ENCODE measurements at regions not wholly inside any gene's neighbourhood (a gene's known extent, or its start where the extent isn't known, plus 50 kb on each side); places are given as distances from the start of the nearest gene placed in this dataset.

GRCh38 chr20:48419173-48419572, 408.6 kb downstream of the PREX1 start:
- DNase-seq (ENCODE audit: insufficient read length), result no peak
- no peak for FAIRE-seq
- TF ChIP-seq POLR2AphosphoS5 (IDR thresholded peaks at IDR 0.05; ENCODE audit: low read depth, low read length) (no peak), TAF1 (IDR thresholded peaks at IDR 0.05; ENCODE audit: borderline replicate concordance, low read depth, low read length) (no peak), POLR2A (IDR thresholded peaks at IDR 0.05; ENCODE audit: low read depth, low read length) (no peak)

- FAIRE-seq (no peak), DNase-seq (ENCODE audit: insufficient read length) (no peak)
- TF ChIP-seq POLR2A (IDR thresholded peaks at IDR 0.05; ENCODE audit: low read depth, low read length) (no peak), TAF1 (IDR thresholded peaks at IDR 0.05; ENCODE audit: borderline replicate concordance, low read depth, low read length) (no peak)
Measured at GRCh38 chr20:48416002-48416401, 411.8 kb downstream of the PREX1 start.

- TF ChIP-seq TAF1 (IDR thresholded peaks at IDR 0.05; ENCODE audit: borderline replicate concordance, low read depth, low read length), result no peak
- FAIRE-seq (no peak), DNase-seq (ENCODE audit: insufficient read length) (no peak)
Measured at GRCh38 chr20:48414786-48415185, 413.0 kb downstream of the PREX1 start.

GRCh38 chr20:48411919-48412522, 415.8 kb downstream of the PREX1 start:
- DNase-seq (ENCODE audit: insufficient read length) (no peak), FAIRE-seq (no peak)
- TF ChIP-seq POLR2AphosphoS5 (IDR thresholded peaks at IDR 0.05; ENCODE audit: low read depth, low read length) (no peak), POLR2A (IDR thresholded peaks at IDR 0.05; ENCODE audit: low read depth, low read length) (no peak), TAF1 (IDR thresholded peaks at IDR 0.05; ENCODE audit: borderline replicate concordance, low read depth, low read length) (no peak)

- FAIRE-seq, result no peak
- no peak for TF ChIP-seq POLR2AphosphoS5 (IDR thresholded peaks at IDR 0.05; ENCODE audit: low read depth, low read length)
- no peak for TF ChIP-seq POLR2A (IDR thresholded peaks at IDR 0.05; ENCODE audit: low read depth, low read length)
- no peak for TF ChIP-seq TAF1 (IDR thresholded peaks at IDR 0.05; ENCODE audit: borderline replicate concordance, low read depth, low read length)
- no peak for DNase-seq (ENCODE audit: insufficient read length)
Measured at GRCh38 chr20:48411245-48411644, 416.6 kb downstream of the PREX1 start.

- TF ChIP-seq POLR2AphosphoS5 (IDR thresholded peaks at IDR 0.05; ENCODE audit: low read depth, low read length), result no peak
- no peak for TF ChIP-seq POLR2A (IDR thresholded peaks at IDR 0.05; ENCODE audit: low read depth, low read length)
- no peak for TF ChIP-seq TAF1 (IDR thresholded peaks at IDR 0.05; ENCODE audit: borderline replicate concordance, low read depth, low read length)
- FAIRE-seq (no peak), DNase-seq (ENCODE audit: insufficient read length) (no peak)
Measured at GRCh38 chr20:48409055-48409615, 418.7 kb downstream of the PREX1 start.

GRCh38 chr20:48407710-48408109, 420.1 kb downstream of the PREX1 start:
- TF ChIP-seq TAF1 (IDR thresholded peaks at IDR 0.05; ENCODE audit: borderline replicate concordance, low read depth, low read length), result no peak
- TF ChIP-seq POLR2A (IDR thresholded peaks at IDR 0.05; ENCODE audit: low read depth, low read length), result no peak
- no peak for TF ChIP-seq POLR2AphosphoS5 (IDR thresholded peaks at IDR 0.05; ENCODE audit: low read depth, low read length)
- FAIRE-seq, result no peak
- no peak for DNase-seq (ENCODE audit: insufficient read length)

- FAIRE-seq, result no peak
- no peak for TF ChIP-seq TAF1 (IDR thresholded peaks at IDR 0.05; ENCODE audit: borderline replicate concordance, low read depth, low read length)
- TF ChIP-seq POLR2AphosphoS5 (IDR thresholded peaks at IDR 0.05; ENCODE audit: low read depth, low read length), result no peak
- no peak for TF ChIP-seq POLR2A (IDR thresholded peaks at IDR 0.05; ENCODE audit: low read depth, low read length)
- no peak for DNase-seq (ENCODE audit: insufficient read length)
Measured at GRCh38 chr20:48406912-48407340, 420.9 kb downstream of the PREX1 start.

GRCh38 chr20:48406498-48406897, 421.3 kb downstream of the PREX1 start:
- no peak for TF ChIP-seq POLR2AphosphoS5 (IDR thresholded peaks at IDR 0.05; ENCODE audit: low read depth, low read length)
- no peak for TF ChIP-seq TAF1 (IDR thresholded peaks at IDR 0.05; ENCODE audit: borderline replicate concordance, low read depth, low read length)
- TF ChIP-seq POLR2A (IDR thresholded peaks at IDR 0.05; ENCODE audit: low read depth, low read length), result no peak
- DNase-seq (ENCODE audit: insufficient read length), result no peak
- no peak for FAIRE-seq

- DNase-seq (ENCODE audit: insufficient read length) (no peak), FAIRE-seq (no peak)
- no peak for TF ChIP-seq TAF1 (IDR thresholded peaks at IDR 0.05; ENCODE audit: borderline replicate concordance, low read depth, low read length)
Measured at GRCh38 chr20:48405909-48406308, 421.9 kb downstream of the PREX1 start.

GRCh38 chr20:48404598-48404997, 423.2 kb downstream of the PREX1 start:
- DNase-seq (ENCODE audit: insufficient read length), result no peak
- TF ChIP-seq POLR2A (IDR thresholded peaks at IDR 0.05; ENCODE audit: low read depth, low read length), result no peak
- no peak for TF ChIP-seq POLR2AphosphoS5 (IDR thresholded peaks at IDR 0.05; ENCODE audit: low read depth, low read length)
- TF ChIP-seq TAF1 (IDR thresholded peaks at IDR 0.05; ENCODE audit: borderline replicate concordance, low read depth, low read length), result no peak
- no peak for FAIRE-seq

GRCh38 chr20:48403167-48403761, 424.5 kb downstream of the PREX1 start:
- DNase-seq (ENCODE audit: insufficient read length), result no peak
- TF ChIP-seq TAF1 (IDR thresholded peaks at IDR 0.05; ENCODE audit: borderline replicate concordance, low read depth, low read length) (no peak), POLR2A (IDR thresholded peaks at IDR 0.05; ENCODE audit: low read depth, low read length) (no peak), POLR2AphosphoS5 (IDR thresholded peaks at IDR 0.05; ENCODE audit: low read depth, low read length) (no peak)
- no peak for FAIRE-seq
